ENCODE measurements at regions not wholly inside any gene's neighbourhood (a gene's known extent, or its start where the extent isn't known, plus 50 kb on each side); places are given as distances from the start of the nearest gene placed in this dataset.
A peak's percentile ranks its signal among the peaks of the same experiment; 100 is the strongest.

DNA sequence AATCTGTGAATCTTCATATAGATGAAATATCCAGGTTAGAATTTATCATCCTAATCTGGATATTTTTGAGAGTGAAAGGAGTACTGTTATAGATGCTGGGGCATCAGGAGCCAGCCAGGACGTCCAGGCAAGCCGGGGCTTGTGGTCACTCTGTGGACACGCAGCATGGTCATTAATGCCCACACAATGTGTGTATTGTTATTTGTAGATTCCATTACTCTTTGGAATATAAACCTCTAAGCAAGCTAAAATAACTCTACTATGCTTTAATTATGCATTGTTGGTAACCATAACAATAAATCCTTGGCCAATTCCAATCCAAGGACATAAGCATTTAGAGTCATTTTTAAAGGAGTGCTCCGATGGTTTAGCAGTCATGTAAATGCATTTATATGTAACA is 137.9 kb downstream of the TM9SF2 start:
- no peak for DNase-seq

DNA sequence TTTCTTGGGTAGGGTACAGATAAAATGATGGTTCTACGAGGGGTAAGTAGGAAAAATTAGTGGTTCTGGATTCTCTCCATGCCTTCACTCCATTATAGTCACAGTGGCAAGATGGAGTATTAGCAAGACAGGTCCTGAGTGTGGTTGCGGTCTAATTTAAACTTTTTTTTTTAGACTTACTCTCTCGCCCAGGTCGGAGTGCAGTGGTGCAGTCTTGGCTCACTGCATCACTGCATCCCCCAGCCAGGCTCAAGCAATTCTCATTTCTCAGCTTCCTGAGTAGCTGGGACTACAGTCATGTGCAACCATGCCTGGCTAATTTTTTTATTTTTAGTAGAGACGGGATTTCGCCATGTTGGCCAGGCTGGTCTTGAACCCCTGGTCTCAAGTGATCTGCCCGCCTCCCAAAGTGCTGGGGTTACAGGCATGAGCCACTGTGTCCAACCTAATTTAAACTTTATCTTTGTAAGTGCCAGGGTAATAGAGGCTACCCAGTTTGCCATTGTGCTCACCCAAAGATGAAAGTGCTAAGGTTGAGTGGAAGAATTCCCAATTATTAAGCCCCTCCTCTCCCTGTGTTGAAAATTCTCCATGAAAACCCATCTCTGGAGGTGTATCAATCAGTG is 135.6 kb downstream of the TM9SF2 start:
- DNase-seq: no peak

DNA sequence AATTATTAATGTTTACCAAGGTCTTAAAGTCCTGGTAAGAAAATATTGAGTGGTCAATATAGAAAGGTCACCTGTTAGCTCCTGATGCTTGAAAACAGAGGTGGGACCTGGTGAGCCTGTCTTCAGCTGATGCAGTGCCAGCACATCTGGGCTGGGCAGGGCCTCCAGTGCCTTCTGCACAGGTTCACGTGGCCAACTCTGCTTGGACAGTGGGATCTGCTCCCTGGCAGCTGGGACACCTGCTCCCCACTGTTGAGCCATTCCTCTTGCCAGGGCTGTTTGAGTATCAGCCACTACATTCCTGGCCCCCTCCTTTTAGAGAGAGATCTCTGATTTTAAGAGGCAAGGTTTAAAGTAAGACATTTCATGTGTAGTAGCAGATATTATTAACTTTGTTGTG is 135.0 kb downstream of the TM9SF2 start:
- DNase-seq: no peak

DNA sequence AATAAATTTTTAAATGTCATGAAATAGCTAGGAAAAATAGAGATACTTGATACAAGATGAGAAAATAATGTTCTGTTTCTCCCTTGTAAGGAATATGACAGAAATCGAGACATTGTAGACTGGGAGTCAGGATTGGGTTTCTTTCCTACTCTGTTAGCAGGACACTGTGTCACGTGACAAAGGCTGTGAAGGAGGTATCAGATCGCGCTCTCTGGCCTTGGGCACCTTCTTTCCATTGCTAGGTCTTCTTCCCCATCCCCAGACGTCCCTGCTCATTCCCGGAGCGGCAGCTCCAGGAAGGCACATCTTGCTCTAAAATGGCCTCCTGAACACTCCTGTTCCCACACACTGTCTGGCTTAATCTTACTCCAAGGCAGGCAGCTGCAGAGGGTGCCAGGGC is 133.4 kb downstream of the TM9SF2 start:
- DNase-seq: no peak

DNA sequence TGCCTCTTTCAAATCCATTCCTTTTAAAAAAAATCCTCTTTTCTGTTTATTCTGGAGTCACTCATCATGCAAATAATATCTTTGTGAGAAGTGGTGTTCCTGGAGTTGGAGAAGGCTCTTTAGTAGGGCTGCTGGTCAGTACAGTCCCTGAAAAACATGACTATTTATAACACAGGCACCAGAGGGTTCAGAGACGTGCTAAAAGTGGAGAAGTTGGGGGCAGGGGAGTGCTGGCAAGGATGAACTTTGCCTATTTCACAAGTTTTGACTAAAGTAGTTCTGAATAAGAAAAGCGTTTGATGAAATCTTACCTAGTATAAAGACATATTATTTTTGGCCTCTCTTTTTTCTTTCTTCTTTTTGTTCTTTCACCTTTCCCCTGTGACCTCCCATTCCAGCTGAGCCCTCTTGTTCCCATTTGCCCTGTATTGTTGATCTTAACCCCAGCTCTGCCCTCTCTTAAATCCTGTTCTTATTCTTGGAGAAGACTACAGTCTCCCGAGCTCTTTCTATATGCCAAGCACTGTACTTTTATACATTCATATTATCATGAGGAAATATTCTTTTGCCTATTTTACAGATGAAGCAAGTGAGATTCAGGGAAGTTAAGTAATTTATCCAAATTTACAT is 129.1 kb downstream of the TM9SF2 start:
- no peak for DNase-seq

DNA sequence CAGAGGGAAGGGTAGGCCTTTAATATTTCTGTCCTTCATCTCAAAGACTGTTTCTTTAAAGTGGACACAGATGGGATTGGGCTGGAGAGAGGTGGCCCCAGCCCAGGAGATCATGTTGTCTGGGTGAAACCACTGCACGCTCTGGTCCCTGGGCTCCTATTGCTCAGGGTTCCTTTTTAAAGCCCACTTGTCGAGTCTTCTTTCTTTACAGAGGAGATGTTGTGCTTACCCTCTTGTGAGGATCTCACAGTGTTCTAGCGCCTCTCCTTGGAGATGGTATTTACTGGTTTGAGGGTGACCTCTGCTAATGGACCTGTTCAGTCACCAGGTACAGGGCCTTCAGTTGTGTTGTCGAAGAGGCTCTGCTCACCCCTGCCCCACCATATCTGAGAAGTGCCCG is 128.4 kb downstream of the TM9SF2 start:
- DNase-seq: no peak

DNA sequence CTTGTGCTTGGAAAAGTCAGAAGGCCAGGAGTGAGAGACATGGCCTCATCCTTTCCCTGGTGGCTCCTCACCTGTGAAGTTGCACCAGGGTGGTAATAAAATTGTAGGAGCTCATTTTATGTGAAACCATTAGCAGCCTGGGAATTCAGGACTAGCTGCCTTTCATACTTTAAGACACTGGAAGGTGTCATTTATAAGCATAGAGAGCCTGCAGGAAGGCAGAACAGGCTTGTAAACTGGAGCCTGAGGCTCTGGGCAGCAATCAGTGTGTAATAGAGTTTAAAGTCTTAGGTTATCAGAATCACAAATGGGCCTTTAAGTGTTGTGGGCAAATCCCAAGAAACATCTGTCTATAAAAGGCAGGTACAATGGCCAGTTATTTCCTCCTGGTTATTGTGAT is 127.2 kb downstream of the TM9SF2 start:
- no peak for DNase-seq

DNA sequence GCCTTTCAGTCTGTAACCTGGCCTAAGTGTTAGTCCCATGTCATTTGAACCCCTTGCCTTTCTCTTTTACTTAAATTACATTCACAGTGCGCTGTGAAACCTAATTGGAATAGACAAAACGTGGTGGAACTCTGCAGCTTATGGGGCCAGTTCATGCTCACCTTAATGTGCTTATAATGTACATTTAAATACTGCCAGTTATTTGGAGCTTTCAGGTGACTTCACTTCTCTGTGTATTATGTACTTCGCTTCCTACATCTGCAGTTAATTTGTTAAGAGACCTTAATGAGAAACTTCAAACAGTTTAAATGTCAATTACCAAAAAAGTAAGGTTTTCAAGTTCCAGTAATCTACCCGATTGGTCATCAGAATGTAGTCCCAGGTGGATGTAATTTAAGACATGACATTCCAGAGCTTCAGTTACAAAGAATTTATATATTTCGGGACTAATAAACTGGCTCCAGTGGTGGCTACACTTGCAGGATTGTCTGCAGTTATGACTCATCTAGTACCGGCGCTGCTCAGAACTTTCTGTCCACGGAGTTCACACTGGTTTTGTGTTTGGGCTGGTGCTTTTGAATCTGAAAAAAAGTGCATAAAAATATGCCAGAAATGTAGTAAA is 125.3 kb downstream of the TM9SF2 start:
- no peak for DNase-seq

DNA sequence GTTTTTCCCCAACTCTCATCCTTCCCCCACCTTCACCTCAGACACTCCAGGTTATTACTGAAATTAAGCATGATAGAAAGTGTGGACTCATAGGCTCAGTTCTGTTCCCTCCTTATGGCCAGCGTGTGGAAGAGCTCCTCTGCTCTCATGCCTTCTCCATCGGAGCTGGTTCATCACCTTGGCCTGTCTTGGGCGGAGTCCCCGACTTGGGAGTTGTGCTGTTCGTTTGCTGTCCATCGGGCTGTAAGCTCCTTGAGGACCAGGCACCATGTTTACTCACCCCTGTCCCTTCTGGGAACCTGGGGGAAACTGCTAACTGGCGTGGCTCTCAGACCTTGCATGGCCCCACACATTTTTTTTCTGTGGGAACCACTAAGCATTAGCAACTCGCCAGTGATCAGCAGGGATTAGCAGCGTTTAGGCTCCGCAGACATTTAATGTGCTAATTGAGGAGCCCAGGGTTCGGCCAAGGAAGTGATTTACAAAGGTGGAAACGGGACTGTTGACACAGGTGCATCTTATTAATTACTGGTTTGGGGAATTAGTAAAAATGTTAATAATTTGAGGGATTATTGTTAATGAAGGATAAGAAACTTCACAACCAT is 123.8 kb downstream of the TM9SF2 start:
- DNase-seq: no peak

DNA sequence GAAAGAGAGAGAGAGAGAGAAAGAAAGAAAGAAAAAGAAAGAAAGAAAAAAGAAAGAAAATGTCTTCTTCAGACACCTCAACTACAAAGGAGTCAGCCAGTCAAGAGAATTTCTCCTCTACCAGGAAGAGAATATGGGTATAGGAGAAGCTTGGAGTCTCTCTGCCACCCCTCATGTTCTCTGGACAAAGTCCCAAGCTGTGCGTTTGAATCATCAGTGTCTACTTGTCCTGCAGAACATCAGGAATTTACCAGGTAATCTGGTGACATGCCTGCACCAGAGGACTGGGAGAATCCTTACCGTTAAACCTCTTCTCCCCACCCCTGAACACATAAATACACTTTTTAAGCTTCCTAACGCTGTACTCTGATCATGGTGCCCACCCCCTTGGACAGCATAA is 119.5 kb downstream of the TM9SF2 start:
- no peak for DNase-seq

DNA sequence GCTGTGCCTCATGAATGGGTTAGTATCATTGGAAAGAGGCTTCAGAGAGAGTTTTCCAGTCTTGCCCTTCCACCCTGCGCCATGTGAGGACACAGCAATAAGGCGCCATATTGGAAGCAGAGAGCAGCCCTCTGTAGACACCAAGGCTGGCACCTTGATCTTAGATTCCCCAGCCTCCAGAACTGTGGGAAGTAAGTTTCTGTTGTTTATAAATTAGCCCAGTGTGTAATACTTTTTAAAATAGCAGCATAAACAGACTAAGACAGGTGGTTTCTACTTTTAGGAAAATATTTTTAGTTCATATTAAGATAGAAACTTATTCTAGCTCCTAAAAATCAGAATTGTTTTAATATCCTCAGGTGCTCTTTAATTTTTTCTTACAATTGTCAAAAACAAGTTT is 117.9 kb downstream of the TM9SF2 start:
- DNase-seq: no peak

DNA sequence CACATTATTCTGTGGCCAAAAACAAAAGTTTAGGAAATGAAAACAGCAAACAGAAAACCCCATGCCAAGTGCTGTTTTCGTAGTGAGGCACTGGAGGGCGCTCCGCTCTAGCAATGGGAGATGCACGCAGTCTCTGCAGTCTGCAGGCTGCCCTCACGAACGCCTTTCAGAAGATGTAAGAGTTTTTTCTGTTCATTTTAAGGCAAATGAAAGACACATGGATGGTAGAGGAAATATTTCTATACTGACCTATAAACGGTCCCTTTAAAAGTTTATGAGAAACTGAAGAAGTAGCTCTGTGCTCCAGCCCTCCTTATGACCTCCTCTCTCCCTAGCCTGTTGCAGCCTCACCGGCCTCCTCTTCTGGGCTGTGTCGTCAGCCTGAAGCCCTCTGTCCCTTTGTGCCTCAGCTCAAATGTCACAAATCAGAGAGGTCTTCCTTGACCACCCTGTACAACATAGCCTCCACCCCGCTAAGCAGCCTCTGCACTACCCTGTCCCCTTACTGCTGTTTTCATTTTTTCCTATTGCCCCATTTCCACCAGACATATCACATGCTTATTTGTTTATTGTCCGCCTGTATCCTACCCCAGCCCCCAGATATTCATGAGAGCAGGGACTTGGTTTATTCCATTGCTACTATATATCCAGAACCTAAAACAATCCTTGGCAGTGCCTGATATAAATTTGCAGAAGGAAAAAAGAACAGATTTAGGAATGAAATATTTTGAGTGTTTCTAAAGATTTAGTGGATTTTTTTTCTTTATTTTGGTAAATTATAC is 116.4 kb downstream of the TM9SF2 start:
- DNase-seq: peak; percentile 59

DNA sequence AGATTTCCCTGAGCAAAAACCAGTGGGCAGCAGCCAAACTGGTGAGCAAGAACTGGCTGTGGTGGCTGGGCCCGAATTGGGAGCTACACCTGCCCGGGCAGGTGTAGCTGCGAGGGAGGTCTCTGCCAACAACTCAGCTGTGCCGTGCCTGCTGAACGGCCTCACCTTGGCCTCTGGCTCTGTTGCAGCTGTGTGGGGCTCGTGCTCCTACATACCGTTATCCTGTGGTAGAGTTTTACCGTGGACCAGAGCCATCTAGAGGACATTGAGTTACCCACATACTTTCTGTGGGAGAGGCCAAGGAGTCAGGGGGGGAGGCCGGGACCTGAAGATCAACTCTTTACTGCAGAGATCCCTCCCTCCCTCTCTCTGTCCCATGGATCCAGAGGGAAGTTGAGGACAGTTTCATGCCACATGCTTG is 113.2 kb downstream of the TM9SF2 start:
- DNase-seq: no peak

Measured in left kidney (tissue), 1 donor.